Spleen (tissue), 11 donors: ENCODE measurements at regions not wholly inside any gene's neighbourhood (a gene's known extent, or its start where the extent isn't known, plus 50 kb on each side); places are given as distances from the start of the nearest gene placed in this dataset.

ENCODE experiments used
- DNase-seq: peaks from one replicate; pipeline ENCODE4 v3.0.0-alpha.2; 2020
- H3K27ac ChIP-seq, 8 donors: fragments of 200-600 bp; sonication (generic) in 7 of 8; 1 replicate in 4 of 8; 2 replicates in 4 of 8; pipeline versions ENCODE4 v1.5.0 to v1.8.0; 2016 to 2021; ENCODE audit warnings: inconsistent platforms in 4 of 8, mild to moderate bottlenecking in 4 of 8, moderate library complexity in 1 of 8
- H3K27me3 ChIP-seq, 7 donors: fragments of 200-600 bp; sonication (generic) in 6 of 7; replicated peaks in 1 of 7; 1 replicate in 4 of 7; 2 replicates in 3 of 7; pipeline versions ENCODE4 v1.5.0 to v1.8.0; 2016 to 2021; ENCODE audit warnings: inconsistent platforms in 3 of 7, mild to moderate bottlenecking in 1 of 7
- H3K36me3 ChIP-seq, 6 donors: fragments of 200-600 bp; sonication (generic) in 5 of 6; 1 replicate in 4 of 6; 2 replicates in 2 of 6; pipeline versions ENCODE4 v1.5.0 to v1.8.0; 2016 to 2021; ENCODE audit warnings: inconsistent platforms in 2 of 6
- H3K4me1 ChIP-seq, 6 donors: fragments of 200-600 bp; sonication (generic) in 5 of 6; 1 replicate in 3 of 6; 2 replicates in 3 of 6; pipeline versions ENCODE4 v1.5.0 to v1.8.0; 2016 to 2021; ENCODE audit warnings: inconsistent platforms in 3 of 6
- H3K4me3 ChIP-seq, 8 donors: fragments of 200-600 bp; sonication (generic) in 7 of 8; 1 replicate in 4 of 8; 2 replicates in 4 of 8; pipeline versions ENCODE4 v1.5.0 to v1.8.0; 2016 to 2021; ENCODE audit warnings: inconsistent platforms in 4 of 8, mild to moderate bottlenecking in 4 of 8, moderate library complexity in 2 of 8
- H3K9me3 ChIP-seq, 8 donors: fragments of 200-600 bp; sonication (generic) in 7 of 8; 1 replicate in 4 of 8; 2 replicates in 4 of 8; pipeline versions ENCODE4 v1.5.0 to v1.8.0; 2016 to 2021; ENCODE audit warnings: inconsistent platforms in 4 of 8
- CTCF ChIP-seq, 11 experiments: fragments of 200-600 bp in 7 of 11; fragments of 450-650 bp in 4 of 11; sonication (generic) in 4 of 11; IDR thresholded peaks in 8 of 11; conservative IDR thresholded peaks in 3 of 11; 1 replicate in 7 of 11; 2 replicates in 4 of 11; pipeline versions ENCODE4 v1.4.0 to v1.8.0; 2016 to 2021; ENCODE audit warnings: antibody characterized with exemption in 11 of 11, inconsistent platforms in 4 of 11, mild to moderate bottlenecking in 1 of 11
- POLR2A ChIP-seq, 3 donors: fragments of 450-650 bp; IDR thresholded peaks; one replicate each; pipeline ENCODE4 v1.5.1; 2017; ENCODE audit warnings: antibody characterized with exemption in 3 of 3, mild to moderate bottlenecking in 1 of 3
- POLR2AphosphoS5 ChIP-seq, 3 donors: sonication (generic); formaldehyde crosslinking; IDR thresholded peaks; one replicate each; pipeline ENCODE4 v1.5.1; 2017; ENCODE audit warnings: antibody characterized with exemption in 3 of 3
- WGBS, 5 donors: extraction: QIAGEN DNeasy Blood & Tissue Kit in 3 of 5; methylation state at CpG; one replicate each; pipeline versions ENCODE4 v1.1.5 to v1.1.7; 2013 to 2018; 5-methylcytosine and 5-hydroxymethylcytosine counted together
- intact Hi-C: fragments of 100-400 bp; cut with DNase I; formaldehyde crosslinking; loops from one replicate; pipeline ENCODE4 v1.15.0; 2023; ENCODE audit warnings: low total_unique reads
- donor health status: healthy with polysubstance abuse.
- donor health status: DM: no; HTN: no; CAD: no; lungs with moderate emphysema.
- donor health status: DM: no; HTN: no; CAD: no.
- donor health status: Bipolar disorder and iron deficiency.
- donor health status: healthy.
- donor health status: DM: no; HTN: no; CAD: no.
- donor health status: DM: yes; HTN: yes; CAD: no.

DNA sequence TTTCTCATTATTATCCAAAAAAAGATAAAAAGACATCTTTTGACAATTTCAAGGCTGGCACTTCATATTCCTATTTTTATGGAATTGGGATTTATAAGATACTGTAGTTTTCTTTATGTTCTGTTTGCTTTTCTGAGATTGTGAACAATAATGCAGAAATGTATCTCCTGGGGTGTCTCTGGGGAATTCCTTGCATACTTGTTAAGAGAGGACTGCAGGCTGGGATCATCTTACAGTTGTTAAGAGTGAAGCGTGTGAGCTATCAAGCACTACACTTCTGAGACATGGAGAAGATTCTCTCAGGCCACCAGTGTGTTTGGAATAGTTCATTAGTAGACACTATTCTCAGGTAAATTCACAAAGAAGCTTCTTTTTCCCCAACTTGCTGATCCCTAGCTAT is 963.3 kb upstream of the GJE1 start:
- no peak for TF ChIP-seq CTCF (IDR thresholded peaks at IDR 0.05 in 8 of 11, conservative IDR thresholded peaks at IDR 0.05 in 3 of 11)
- TF ChIP-seq POLR2A (IDR thresholded peaks at IDR 0.05): no peak
- no peak for TF ChIP-seq POLR2AphosphoS5 (IDR thresholded peaks at IDR 0.05)
- DNase-seq: no peak
- peaks cover 0 to 8% (median 0%) of the 10 kb centered on the region in 8 donors for H3K9me3 ChIP-seq
- H3K4me1 ChIP-seq: no peaks in the 10 kb centered on the region
- intact Hi-C loops: no loop called here
- 67 to 95% (median 81%) methylated on average over 1 of the region's 1 CpG for WGBS, 5 donors
- H3K4me3 ChIP-seq: no peak overlapping the region
- peaks cover 0 to 4% (median 0%) of the 10 kb centered on the region in 7 donors for H3K27me3 ChIP-seq
- H3K27ac ChIP-seq: no peak overlapping the region
- H3K36me3 ChIP-seq: no peaks in the 10 kb centered on the region

GRCh38 chr6:141167945-141168344 is 964.8 kb upstream of the GJE1 start:
- TF ChIP-seq POLR2AphosphoS5 (IDR thresholded peaks at IDR 0.05) (no peak), CTCF (IDR thresholded peaks at IDR 0.05 in 8 of 11, conservative IDR thresholded peaks at IDR 0.05 in 3 of 11) (no peak), POLR2A (IDR thresholded peaks at IDR 0.05) (no peak)
- WGBS, 5 donors: 92 to 95% (median 93%) methylated on average over 16 to 20 of the region's 20 CpGs
- DNase-seq: no peak
- H3K27ac ChIP-seq: no peak overlapping the region
- peaks cover 0 to 4% (median 0%) of the 10 kb centered on the region in 7 donors for H3K27me3 ChIP-seq
- no peaks in the 10 kb centered on the region for H3K4me1 ChIP-seq
- peaks cover 0 to 8% (median 0%) of the 10 kb centered on the region in 8 donors for H3K9me3 ChIP-seq
- intact Hi-C loops: no loop called here
- H3K4me3 ChIP-seq: no peak overlapping the region
- H3K36me3 ChIP-seq: no peaks in the 10 kb centered on the region

GRCh38 chr6:141165002-141165665 is 967.6 kb upstream of the GJE1 start:
- no peak overlapping the region for H3K4me3 ChIP-seq

More at GRCh38 chr6:141165002-141165665, 967.6 kb upstream of the GJE1 start:
- Histone ChIP-seq H3K27me3 (peaks cover 0 to 4% (median 0%) of the 10 kb centered on the region in 7 donors), H3K36me3 (no peaks in the 10 kb centered on the region), H3K27ac (no peak overlapping the region), H3K4me1 (no peaks in the 10 kb centered on the region), H3K9me3 (peaks cover 0 to 8% (median 0%) of the 10 kb centered on the region in 8 donors)
- no peak for TF ChIP-seq CTCF (IDR thresholded peaks at IDR 0.05 in 8 of 11, conservative IDR thresholded peaks at IDR 0.05 in 3 of 11)
- WGBS, 5 donors: 68 to 91% (median 83%) methylated on average over 1 of the region's 1 CpG
- intact Hi-C loops: no loop called here
- DNase-seq: no peak
